ENCODE measurements at regions not wholly inside any gene's neighbourhood (a gene's known extent, or its start where the extent isn't known, plus 50 kb on each side); places are given as distances from the start of the nearest gene placed in this dataset.

- H2AK5ac ChIP-seq (ENCODE audit: low read depth, low read length): no peak overlapping the region
- H3K36me3 ChIP-seq (ENCODE audit: control insufficient read depth in 2 of 4, insufficient read depth in 4 of 4, low read length in 3 of 4): peaks cover 0 to under 1% (median 0%) of the 10 kb centered on the region in 4 experiments; a peak in 4 of 8 replicates
- no peak overlapping the region for H3K23ac ChIP-seq (ENCODE audit: insufficient read length)
- no peak overlapping the region for H2BK15ac ChIP-seq (ENCODE audit: low read length)
- DNase-seq (ENCODE audit: low read depth in 1 of 2, low spot score in 2 of 2) (no peak), FAIRE-seq (no peak)
- H3K56ac ChIP-seq (replicated peaks; ENCODE audit: insufficient read length, low read depth, low read length): no peak overlapping the region
- H3K27ac ChIP-seq (ENCODE audit: low read depth, low read length): no peak overlapping the region
- no peaks in the 10 kb centered on the region for H4K20me1 ChIP-seq (replicated peaks in 1 of 2; ENCODE audit: control insufficient read depth in 1 of 2, insufficient read depth in 2 of 2, low read length in 2 of 2)
- H2BK120ac ChIP-seq (replicated peaks; ENCODE audit: low read depth, low read length): no peak overlapping the region
- H3K4me2 ChIP-seq (ENCODE audit: insufficient read depth in 1 of 2, low read depth in 2 of 2, low read length in 2 of 2): no peak overlapping the region
- H3K4ac ChIP-seq (replicated peaks; ENCODE audit: insufficient read length, low read depth, low read length): no peak overlapping the region
- no peak overlapping the region for H3K14ac ChIP-seq (ENCODE audit: insufficient read length)
- TF ChIP-seq HDAC2 (IDR thresholded peaks at IDR 0.05; ENCODE audit: borderline replicate concordance in 1 of 2, low read depth in 2 of 2, low read length in 2 of 2) (no peak), BRCA1 (IDR thresholded peaks at IDR 0.05; ENCODE audit: low read depth, low read length) (no peak), ATF3 (IDR thresholded peaks at IDR 0.05; ENCODE audit: insufficient read depth, low read depth, low read length) (no peak)
- 0 out of 4 replicates have a peak, but pooled peaks cover 0 to 4% of the 10 kb centered on the region in 2 experiments for H3K9me3 ChIP-seq (ENCODE audit: insufficient read depth in 2 of 2, low read depth in 1 of 2, low read length in 1 of 2)
- peaks cover 2% of the 10 kb centered on the region; the same call in 1 of the 2 replicates for H3K23me2 ChIP-seq (ENCODE audit: low read depth, low read length)
- H4K91ac ChIP-seq (replicated peaks; ENCODE audit: insufficient read length, low read length): no peak overlapping the region
- no peak overlapping the region for H2BK5ac ChIP-seq (ENCODE audit: low read depth, low read length)
- no peak overlapping the region for H2AFZ ChIP-seq (ENCODE audit: low read length)
- 81% methylated on average over 1 of the region's 1 CpG; no CpG with 5 or more reads in 1 of the 2 experiments for WGBS, 2 experiments (ENCODE audit: extremely low coverage in 1 of 2, insufficient coverage in 1 of 2, insufficient read length in 1 of 2, insufficient replicate concordance in 2 of 2, low coverage in 1 of 2, low lambda C conversion rate in 2 of 2, missing lambda C conversion rate in 1 of 2)
- no peak overlapping the region for H3K18ac ChIP-seq (ENCODE audit: extremely low read depth, low read length)
- H2BK20ac ChIP-seq (ENCODE audit: low read length): no peak overlapping the region
- CTCF ChIA-PET (ENCODE audit: partially characterized antibody): interaction anchor here (1.0 kb wide), 1 partner anchor 64 kb away, joined by 3 read pairs; no protein-coding TSS in a partner anchor
- no peak overlapping the region for H3K9ac ChIP-seq (replicated peaks in 1 of 4; ENCODE audit: extremely low read depth in 1 of 4, low read depth in 3 of 4, low read length in 3 of 4)
- POLR2A ChIA-PET (ENCODE audit: partially characterized antibody): no interaction called here
- H3K4me1 ChIP-seq (replicated peaks in 1 of 4; ENCODE audit: control insufficient read depth in 3 of 4, insufficient read depth in 4 of 4, low read length in 3 of 4): no peaks in the 10 kb centered on the region
- H3K4me3 ChIP-seq (ENCODE audit: extremely low read depth in 1 of 4, insufficient read depth in 2 of 4, low read depth in 3 of 4, low read length in 4 of 4): no peak overlapping the region
- H3K79me1 ChIP-seq (ENCODE audit: low read depth, low read length): no peaks in the 10 kb centered on the region
- no peak overlapping the region for H4K5ac ChIP-seq (ENCODE audit: insufficient read length, low read depth, low read length)
- no peak overlapping the region for H2BK12ac ChIP-seq (ENCODE audit: low read depth, low read length)
- no peaks in the 10 kb centered on the region for H3K27me3 ChIP-seq (replicated peaks in 1 of 4; ENCODE audit: control insufficient read depth in 3 of 4, extremely low read depth in 1 of 4, insufficient read depth in 3 of 4, low read length in 3 of 4)
- H3K79me2 ChIP-seq (ENCODE audit: control insufficient read depth in 1 of 2, insufficient read depth in 2 of 2, low read length in 2 of 2): no peaks in the 10 kb centered on the region
- no peak overlapping the region for H4K8ac ChIP-seq (ENCODE audit: extremely low read depth, insufficient read depth, low read length)
Measured at GRCh38 chr11:34727228-34727737, 106.4 kb downstream of the EHF start.

All from H1 (cell line).